Neural cell (in vitro differentiated cells): ENCODE measurements at regions not wholly inside any gene's neighbourhood (a gene's known extent, or its start where the extent isn't known, plus 50 kb on each side); places are given as distances from the start of the nearest gene placed in this dataset.

Experiments
- CTCF ChIP-seq: fragments of 450-650 bp; IDR thresholded peaks from 2 replicates; pipeline ENCODE4 v1.5.1; 2014; ENCODE audit warnings: antibody characterized with exemption, mild to moderate bottlenecking, moderate library complexity; ENCODE audit not compliant: poor library complexity, severe bottlenecking
- EP300 ChIP-seq: fragments of 450-650 bp; conservative IDR thresholded peaks from 2 replicates; pipeline ENCODE4 v1.6.1; 2014; ENCODE audit warnings: antibody characterized with exemption, mild to moderate bottlenecking, moderate library complexity; ENCODE audit not compliant: poor library complexity, severe bottlenecking
- EZH2 ChIP-seq: fragments of 200-600, 300-800 bp; shearing (Covaris generic), sonication (generic); IDR thresholded peaks from 2 replicates; pipeline ENCODE4 v1.6.1; 2014; ENCODE audit warnings: antibody characterized with exemption, low read length, borderline replicate concordance, mild to moderate bottlenecking; ENCODE audit not compliant: insufficient read depth, poor library complexity, severe bottlenecking
- MXI1 ChIP-seq: fragments of 450-650 bp; conservative IDR thresholded peaks from 2 replicates; pipeline ENCODE4 v1.6.1; 2014; ENCODE audit warnings: antibody characterized with exemption, mild to moderate bottlenecking; ENCODE audit not compliant: poor library complexity, severe bottlenecking
- POLR2AphosphoS5 ChIP-seq: IDR thresholded peaks from 2 replicates; pipeline ENCODE4 v1.6.1; 2012
- REST ChIP-seq: IDR thresholded peaks from 2 replicates; pipeline ENCODE4 v1.6.1; 2012; ENCODE audit warnings: borderline replicate concordance
- TAF1 ChIP-seq: IDR thresholded peaks from 2 replicates; pipeline ENCODE4 v1.6.1; 2012; ENCODE audit warnings: low read depth

DNA sequence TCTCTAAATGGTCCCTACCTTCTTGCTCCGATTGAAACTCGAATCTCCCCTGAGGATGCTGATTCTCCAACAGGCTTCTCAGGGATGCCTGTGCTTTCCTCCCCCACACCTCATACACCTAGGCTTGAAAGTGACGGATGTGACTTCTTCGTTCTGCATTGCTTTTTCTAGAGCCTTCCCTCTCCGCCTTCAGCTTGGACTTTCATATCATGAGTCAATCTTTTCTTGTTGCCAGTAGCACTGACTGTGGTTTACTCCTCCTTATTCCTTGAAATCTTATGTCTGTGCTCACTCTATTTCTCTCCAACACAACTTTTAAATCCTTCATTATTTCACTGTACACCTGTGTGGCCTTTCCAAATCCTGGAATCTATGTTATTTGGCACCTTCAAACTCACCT is 451.4 kb downstream of the TMX3 start:
- TF ChIP-seq CTCF (no peak), EP300 (no peak), MXI1 (no peak), POLR2AphosphoS5 (no peak), EZH2 (no peak), REST (no peak), TAF1 (no peak)
